ENCODE measurements at regions not wholly inside any gene's neighbourhood (a gene's known extent, or its start where the extent isn't known, plus 50 kb on each side); places are given as distances from the start of the nearest gene placed in this dataset.

GRCh38 chr3:63753995-63754394 lies 65.1 kb upstream of the C3orf49 start:
- DNase-seq (ENCODE audit: low read depth) = no peak
- TF ChIP-seq, protein P1, sequence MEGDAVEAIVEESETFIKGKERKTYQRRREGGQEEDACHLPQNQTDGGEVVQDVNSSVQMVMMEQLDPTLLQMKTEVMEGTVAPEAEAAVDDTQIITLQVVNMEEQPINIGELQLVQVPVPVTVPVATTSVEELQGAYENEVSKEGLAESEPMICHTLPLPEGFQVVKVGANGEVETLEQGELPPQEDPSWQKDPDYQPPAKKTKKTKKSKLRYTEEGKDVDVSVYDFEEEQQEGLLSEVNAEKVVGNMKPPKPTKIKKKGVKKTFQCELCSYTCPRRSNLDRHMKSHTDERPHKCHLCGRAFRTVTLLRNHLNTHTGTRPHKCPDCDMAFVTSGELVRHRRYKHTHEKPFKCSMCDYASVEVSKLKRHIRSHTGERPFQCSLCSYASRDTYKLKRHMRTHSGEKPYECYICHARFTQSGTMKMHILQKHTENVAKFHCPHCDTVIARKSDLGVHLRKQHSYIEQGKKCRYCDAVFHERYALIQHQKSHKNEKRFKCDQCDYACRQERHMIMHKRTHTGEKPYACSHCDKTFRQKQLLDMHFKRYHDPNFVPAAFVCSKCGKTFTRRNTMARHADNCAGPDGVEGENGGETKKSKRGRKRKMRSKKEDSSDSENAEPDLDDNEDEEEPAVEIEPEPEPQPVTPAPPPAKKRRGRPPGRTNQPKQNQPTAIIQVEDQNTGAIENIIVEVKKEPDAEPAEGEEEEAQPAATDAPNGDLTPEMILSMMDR (IDR thresholded peaks at IDR 0.05; ENCODE audit: low read depth, low read length, missing control alignments) = no peak
- in situ Hi-C loops (cut with HindIII; ENCODE audit: low sequenced_read_pairs) = loop anchor here (5.0 kb wide), 1 partner anchor 67 kb away; no protein-coding TSS in a partner anchor
- H3K4me3 ChIP-seq (ENCODE audit: low read depth, low read length) = no peak overlapping the region

DNA sequence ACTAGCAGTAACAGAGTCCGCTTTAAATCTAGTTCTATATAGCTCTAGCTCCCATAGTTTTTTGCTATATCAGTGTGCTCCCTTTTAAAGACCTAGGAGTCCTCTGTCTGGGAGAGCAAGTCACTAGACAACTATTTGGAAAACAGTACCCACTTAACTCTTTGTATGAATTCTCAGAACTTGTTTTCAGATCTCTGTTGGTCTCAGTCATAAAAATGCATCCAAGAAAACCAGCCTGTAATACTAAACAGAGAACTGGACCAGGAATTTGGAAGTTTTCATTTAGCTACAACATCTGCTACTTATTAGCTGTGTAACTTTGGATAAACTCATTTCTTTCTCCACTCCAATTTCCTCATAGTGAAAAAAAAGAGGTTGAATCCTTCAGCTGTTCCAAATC lies 56.9 kb upstream of the C3orf49 start:
- H3K4me3 ChIP-seq (ENCODE audit: low read depth, low read length) = no peak overlapping the region
- in situ Hi-C loops (cut with HindIII; ENCODE audit: low sequenced_read_pairs) = no loop called here
- TF ChIP-seq, protein P1 (IDR thresholded peaks at IDR 0.05; ENCODE audit: low read depth, low read length, missing control alignments) = no peak
- no peak for DNase-seq (ENCODE audit: low read depth)

DNA sequence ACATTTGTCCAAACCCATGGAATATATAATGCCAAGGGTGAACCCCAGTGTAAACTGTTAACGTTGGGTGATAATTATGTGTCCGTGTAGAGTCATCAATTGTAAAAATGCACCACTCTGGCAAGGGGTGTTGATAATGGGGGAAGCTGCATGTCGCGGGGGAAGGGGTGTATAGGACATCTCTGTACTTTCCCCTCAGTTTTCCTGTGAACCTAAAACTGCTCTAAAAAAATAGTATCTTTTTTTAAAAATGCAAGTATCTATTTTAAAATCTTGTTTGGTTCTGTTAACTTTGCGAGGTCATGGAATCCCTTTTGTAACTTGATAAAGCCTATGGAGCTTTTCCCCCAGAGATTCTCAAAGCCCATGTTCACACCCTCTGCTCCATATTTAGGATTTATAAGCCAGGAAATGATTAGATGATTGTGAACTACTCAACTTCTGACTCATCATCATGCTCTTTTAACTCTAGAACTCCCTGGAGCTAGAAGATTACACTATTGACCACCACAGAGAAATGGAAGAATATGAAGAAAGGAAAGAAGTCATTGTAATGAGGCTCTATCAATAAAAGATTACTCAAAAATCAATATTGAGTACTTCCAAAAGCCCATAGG lies 56.1 kb upstream of the C3orf49 start:
- TF ChIP-seq, protein P1 (IDR thresholded peaks at IDR 0.05; ENCODE audit: low read depth, low read length, missing control alignments) = no peak
- in situ Hi-C loops (cut with HindIII; ENCODE audit: low sequenced_read_pairs) = no loop called here
- no peak overlapping the region for H3K4me3 ChIP-seq (ENCODE audit: low read depth, low read length)
- no peak for DNase-seq (ENCODE audit: low read depth)

GRCh38 chr3:63764511-63764910 lies 54.6 kb upstream of the C3orf49 start:
- DNase-seq (ENCODE audit: low read depth) = no peak
- TF ChIP-seq, protein P1 (IDR thresholded peaks at IDR 0.05; ENCODE audit: low read depth, low read length, missing control alignments) = no peak
- in situ Hi-C loops (cut with HindIII; ENCODE audit: low sequenced_read_pairs) = no loop called here
- no peak overlapping the region for H3K4me3 ChIP-seq (ENCODE audit: low read depth, low read length)

GRCh38 chr3:63766261-63766660 lies 52.8 kb upstream of the C3orf49 start:
- in situ Hi-C loops (cut with HindIII; ENCODE audit: low sequenced_read_pairs) = no loop called here
- no peak overlapping the region for H3K4me3 ChIP-seq (ENCODE audit: low read depth, low read length)
- no peak for DNase-seq (ENCODE audit: low read depth)
- TF ChIP-seq, protein P1 (IDR thresholded peaks at IDR 0.05; ENCODE audit: low read depth, low read length, missing control alignments) = no peak

GRCh38 chr3:63768386-63768785 lies 50.7 kb upstream of the C3orf49 start:
- DNase-seq (ENCODE audit: low read depth) = no peak
- TF ChIP-seq, protein P1 (IDR thresholded peaks at IDR 0.05; ENCODE audit: low read depth, low read length, missing control alignments) = no peak
- in situ Hi-C loops (cut with HindIII; ENCODE audit: low sequenced_read_pairs) = no loop called here
- H3K4me3 ChIP-seq (ENCODE audit: low read depth, low read length) = no peak overlapping the region
